ENCODE measurements at regions not wholly inside any gene's neighbourhood (a gene's known extent, or its start where the extent isn't known, plus 50 kb on each side); places are given as distances from the start of the nearest gene placed in this dataset.

DNA sequence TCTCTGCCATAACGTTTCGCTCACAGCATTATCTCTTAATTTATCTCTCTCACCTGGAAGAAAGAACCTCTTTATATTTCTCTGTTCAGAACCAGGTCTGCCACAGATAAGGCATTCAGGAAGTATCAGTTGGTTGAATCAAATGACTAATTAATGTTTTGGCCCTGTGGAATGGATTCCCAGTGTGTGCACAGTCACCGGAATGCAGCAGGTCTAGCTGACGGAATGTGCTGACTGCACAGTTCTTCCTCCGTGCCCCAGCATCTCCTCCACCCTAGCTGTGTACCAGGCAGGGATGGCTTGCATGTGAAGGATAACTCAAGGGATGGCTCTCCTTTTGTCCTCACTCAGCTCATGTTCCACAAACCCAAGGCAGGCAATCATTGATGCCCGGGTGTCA, 141.8 kb upstream of the MSX1 start:
- TF ChIP-seq ZFX (IDR thresholded peaks at IDR 0.05; ENCODE audit: borderline replicate concordance) = no peak
- no peak for TF ChIP-seq CTCF (IDR thresholded peaks at IDR 0.05)
- no peak overlapping the region for H3K27ac ChIP-seq

GRCh38 chr4:4714331-4714730, 145.1 kb upstream of the MSX1 start:
- H3K27ac ChIP-seq = no peak overlapping the region
- no peak for TF ChIP-seq CTCF (IDR thresholded peaks at IDR 0.05)
- no peak for TF ChIP-seq ZFX (IDR thresholded peaks at IDR 0.05; ENCODE audit: borderline replicate concordance)

DNA sequence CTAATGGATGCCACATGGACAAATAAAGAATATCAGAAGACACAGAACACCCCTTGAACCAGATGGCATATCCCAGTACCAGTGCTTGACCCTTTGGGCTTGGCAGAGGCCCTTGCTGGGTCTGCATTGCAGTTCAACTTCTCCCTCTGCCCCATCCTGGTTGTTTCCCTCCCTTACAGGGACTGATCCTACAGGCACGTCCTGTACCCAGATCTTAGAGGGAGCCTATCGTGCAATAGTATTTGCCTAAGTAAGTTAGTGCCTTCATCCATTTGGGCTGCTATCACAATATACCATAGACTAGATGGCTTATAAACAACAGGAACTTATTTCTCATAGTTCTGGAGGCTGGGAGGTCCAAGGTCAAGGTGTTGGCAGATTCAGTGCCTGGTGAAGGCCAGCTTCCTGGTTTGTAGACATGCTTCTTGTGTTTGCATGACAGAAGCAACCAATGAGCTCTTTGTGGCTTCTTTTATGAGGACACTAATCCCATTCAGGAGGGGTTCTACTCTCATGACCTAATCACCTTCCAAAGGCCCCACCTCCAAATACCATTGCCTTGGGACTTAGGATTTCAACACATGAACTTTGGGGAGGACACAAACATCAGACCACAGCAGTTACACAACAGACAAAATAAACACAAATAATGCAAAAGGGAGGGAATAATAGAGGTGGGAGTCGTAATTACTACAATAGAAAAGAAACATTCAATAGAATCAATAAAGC, 146.5 kb upstream of the MSX1 start:
- no peak overlapping the region for H3K27ac ChIP-seq
- TF ChIP-seq CTCF (IDR thresholded peaks at IDR 0.05) = no peak
- TF ChIP-seq ZFX (IDR thresholded peaks at IDR 0.05; ENCODE audit: borderline replicate concordance) = no peak

DNA sequence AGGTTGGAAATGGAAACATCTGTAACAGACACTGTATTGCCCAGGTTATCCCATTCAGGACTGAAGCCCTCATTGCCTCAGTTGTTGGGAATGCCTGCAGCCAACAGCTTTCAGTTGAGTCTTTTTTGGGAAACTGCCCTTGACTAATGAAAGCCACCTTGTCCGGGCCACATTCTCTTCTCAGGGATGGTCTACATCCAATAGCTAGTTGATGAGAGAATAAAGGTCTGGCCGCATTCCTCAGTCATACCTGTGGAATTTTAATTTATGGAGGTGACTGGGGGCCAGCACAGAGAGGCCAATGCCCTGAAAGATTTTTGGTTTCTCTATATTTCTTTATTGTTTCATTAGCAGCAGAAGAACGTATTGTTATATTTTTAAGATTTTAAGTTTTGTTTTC, 147.6 kb upstream of the MSX1 start:
- no peak overlapping the region for H3K27ac ChIP-seq
- TF ChIP-seq ZFX (IDR thresholded peaks at IDR 0.05; ENCODE audit: borderline replicate concordance) (no peak), CTCF (IDR thresholded peaks at IDR 0.05) (no peak)

DNA sequence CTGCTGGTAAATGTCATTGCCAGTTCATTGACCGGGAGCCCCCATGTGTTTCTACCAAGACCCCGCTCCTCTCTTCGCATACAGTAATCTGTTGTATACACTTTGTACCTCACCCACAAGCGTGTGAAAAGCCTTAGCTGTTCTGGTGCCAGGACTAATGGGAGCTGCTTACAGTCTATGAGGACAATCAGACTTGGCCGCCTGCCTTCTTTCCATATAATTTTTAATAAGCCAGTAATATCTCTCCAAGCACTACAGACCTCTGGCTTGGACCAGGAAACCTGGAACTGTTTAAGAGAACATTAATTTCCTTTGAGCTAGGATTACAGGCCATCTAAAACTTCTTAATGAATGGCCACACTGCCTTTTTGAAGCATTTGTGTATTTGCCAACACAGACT, 149.7 kb upstream of the MSX1 start:
- H3K27ac ChIP-seq = no peak overlapping the region
- no peak for TF ChIP-seq CTCF (IDR thresholded peaks at IDR 0.05)
- TF ChIP-seq ZFX (IDR thresholded peaks at IDR 0.05; ENCODE audit: borderline replicate concordance) = no peak

- TF ChIP-seq CTCF (IDR thresholded peaks at IDR 0.05) = no peak
- TF ChIP-seq ZFX (IDR thresholded peaks at IDR 0.05; ENCODE audit: borderline replicate concordance) = no peak
- no peak overlapping the region for H3K27ac ChIP-seq
These were observed 155.2 kb upstream of the MSX1 start for GRCh38 chr4:4704267-4704666.

DNA sequence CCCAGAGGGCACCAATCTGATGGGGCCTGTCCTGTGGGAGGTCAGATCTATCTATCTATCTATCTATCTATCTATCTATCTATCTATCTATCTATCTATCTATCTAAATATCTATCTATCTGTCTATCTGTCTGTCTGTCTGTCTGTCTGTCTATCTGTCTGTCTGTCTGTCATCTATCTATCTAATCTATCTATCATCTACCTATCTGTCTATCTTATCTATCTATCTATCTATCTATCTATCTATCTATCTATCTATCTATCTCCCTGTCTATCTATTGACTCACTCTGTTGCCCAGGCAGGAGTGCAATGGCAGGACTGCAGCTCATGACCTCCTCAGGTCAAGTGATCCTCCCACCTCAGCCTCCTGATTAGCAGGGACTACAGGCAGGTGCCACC, 155.7 kb upstream of the STX18 start:
- TF ChIP-seq ZFX (IDR thresholded peaks at IDR 0.05; ENCODE audit: borderline replicate concordance) (no peak), CTCF (IDR thresholded peaks at IDR 0.05) (no peak)
- H3K27ac ChIP-seq = no peak overlapping the region
